HT1080 (cell line): ENCODE measurements at regions not wholly inside any gene's neighbourhood (a gene's known extent, or its start where the extent isn't known, plus 50 kb on each side); places are given as distances from the start of the nearest gene placed in this dataset.

ENCODE experiments used
- DNase-seq: peaks from one replicate; pipeline ENCODE4 v3.0.0-alpha.2; 2015; ENCODE audit warnings: low read depth

GRCh38 chr2:216320852-216321251 is 51.4 kb downstream of the MARCHF4 start:
- DNase-seq: no peak

- peak; percentile 48 for DNase-seq
Observed at GRCh38 chr2:216319771-216320170, 52.5 kb downstream of the MARCHF4 start.

GRCh38 chr2:216318521-216318874 is 53.8 kb downstream of the MARCHF4 start:
- peak; percentile 30 for DNase-seq

- no peak for DNase-seq
Observed at GRCh38 chr2:216317831-216318520, 54.3 kb downstream of the MARCHF4 start.

GRCh38 chr2:216316743-216317142 is 55.5 kb downstream of the MARCHF4 start:
- DNase-seq: peak; percentile 89

- peak; percentile 91 for DNase-seq
Observed at GRCh38 chr2:216315802-216316603, 56.3 kb downstream of the MARCHF4 start.

- no peak for DNase-seq
Observed at GRCh38 chr2:216312441-216312840, 59.8 kb downstream of the MARCHF4 start.

- DNase-seq: no peak
Observed at GRCh38 chr2:216308576-216308975, 63.7 kb downstream of the MARCHF4 start.

- no peak for DNase-seq
Observed at GRCh38 chr2:216307496-216307895, 64.8 kb downstream of the MARCHF4 start.

GRCh38 chr2:216306868-216307267 is 65.4 kb downstream of the MARCHF4 start:
- no peak for DNase-seq

GRCh38 chr2:216305574-216305973 is 66.7 kb downstream of the MARCHF4 start:
- no peak for DNase-seq

GRCh38 chr2:216302981-216303676 is 69.2 kb downstream of the MARCHF4 start:
- DNase-seq: no peak

GRCh38 chr2:216300906-216301305 is 71.4 kb downstream of the MARCHF4 start:
- DNase-seq: no peak

GRCh38 chr2:216299588-216299987 is 72.7 kb downstream of the MARCHF4 start:
- DNase-seq: no peak

- peak; percentile 89 for DNase-seq
Observed at GRCh38 chr2:216298719-216299495, 73.4 kb downstream of the MARCHF4 start.

GRCh38 chr2:216296856-216297255 is 75.4 kb downstream of the MARCHF4 start:
- no peak for DNase-seq

GRCh38 chr2:216294305-216294704 is 78.0 kb downstream of the MARCHF4 start:
- DNase-seq: no peak

GRCh38 chr2:216293883-216294282 is 78.4 kb downstream of the MARCHF4 start:
- DNase-seq: no peak

GRCh38 chr2:216292886-216293301 is 79.4 kb downstream of the MARCHF4 start:
- DNase-seq: no peak

- DNase-seq: no peak
Observed at GRCh38 chr2:216292475-216292874, 79.8 kb downstream of the MARCHF4 start.

GRCh38 chr2:216289470-216289869 is 82.8 kb downstream of the MARCHF4 start:
- DNase-seq: no peak
